ENCODE measurements at regions not wholly inside any gene's neighbourhood (a gene's known extent, or its start where the extent isn't known, plus 50 kb on each side); places are given as distances from the start of the nearest gene placed in this dataset.

DNA sequence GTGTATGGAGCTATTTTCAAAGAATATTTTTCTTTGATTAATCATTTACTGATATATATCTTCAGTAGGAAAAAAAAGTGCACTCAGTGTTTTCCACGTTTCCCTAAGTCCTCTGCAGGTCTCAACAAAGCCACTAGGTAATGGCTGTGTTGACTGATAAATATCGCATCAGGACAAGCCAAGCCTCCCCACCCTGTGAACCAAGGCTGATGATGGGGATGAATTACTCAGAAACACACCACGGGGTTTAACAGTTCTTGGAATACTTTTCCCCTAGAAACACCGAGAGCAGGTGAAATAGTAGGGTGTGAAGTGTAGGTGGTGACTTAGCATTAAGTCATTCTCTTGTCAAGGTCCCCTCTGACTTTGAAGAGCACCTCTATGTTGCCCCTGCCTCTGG, 423.5 kb upstream of the IGFBP3 start:
- TF ChIP-seq FOXP2 (optimal IDR thresholded peaks at IDR 0.05; ENCODE audit: borderline replicate concordance, extremely low read depth, extremely low read length, insufficient read depth) = no peak
- no peak for TF ChIP-seq POLR2AphosphoS5 (IDR thresholded peaks at IDR 0.05; ENCODE audit: low read depth, low read length)
- no peak for TF ChIP-seq TAF1 (IDR thresholded peaks at IDR 0.05; ENCODE audit: borderline replicate concordance, insufficient read depth, low read length)
- TF ChIP-seq, protein P1, sequence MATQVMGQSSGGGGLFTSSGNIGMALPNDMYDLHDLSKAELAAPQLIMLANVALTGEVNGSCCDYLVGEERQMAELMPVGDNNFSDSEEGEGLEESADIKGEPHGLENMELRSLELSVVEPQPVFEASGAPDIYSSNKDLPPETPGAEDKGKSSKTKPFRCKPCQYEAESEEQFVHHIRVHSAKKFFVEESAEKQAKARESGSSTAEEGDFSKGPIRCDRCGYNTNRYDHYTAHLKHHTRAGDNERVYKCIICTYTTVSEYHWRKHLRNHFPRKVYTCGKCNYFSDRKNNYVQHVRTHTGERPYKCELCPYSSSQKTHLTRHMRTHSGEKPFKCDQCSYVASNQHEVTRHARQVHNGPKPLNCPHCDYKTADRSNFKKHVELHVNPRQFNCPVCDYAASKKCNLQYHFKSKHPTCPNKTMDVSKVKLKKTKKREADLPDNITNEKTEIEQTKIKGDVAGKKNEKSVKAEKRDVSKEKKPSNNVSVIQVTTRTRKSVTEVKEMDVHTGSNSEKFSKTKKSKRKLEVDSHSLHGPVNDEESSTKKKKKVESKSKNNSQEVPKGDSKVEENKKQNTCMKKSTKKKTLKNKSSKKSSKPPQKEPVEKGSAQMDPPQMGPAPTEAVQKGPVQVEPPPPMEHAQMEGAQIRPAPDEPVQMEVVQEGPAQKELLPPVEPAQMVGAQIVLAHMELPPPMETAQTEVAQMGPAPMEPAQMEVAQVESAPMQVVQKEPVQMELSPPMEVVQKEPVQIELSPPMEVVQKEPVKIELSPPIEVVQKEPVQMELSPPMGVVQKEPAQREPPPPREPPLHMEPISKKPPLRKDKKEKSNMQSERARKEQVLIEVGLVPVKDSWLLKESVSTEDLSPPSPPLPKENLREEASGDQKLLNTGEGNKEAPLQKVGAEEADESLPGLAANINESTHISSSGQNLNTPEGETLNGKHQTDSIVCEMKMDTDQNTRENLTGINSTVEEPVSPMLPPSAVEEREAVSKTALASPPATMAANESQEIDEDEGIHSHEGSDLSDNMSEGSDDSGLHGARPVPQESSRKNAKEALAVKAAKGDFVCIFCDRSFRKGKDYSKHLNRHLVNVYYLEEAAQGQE (IDR thresholded peaks at IDR 0.05; ENCODE audit: insufficient read depth in 1 of 2, low read depth in 2 of 2, low read length in 2 of 2) = no peak
- no peak for TF ChIP-seq SIN3A (IDR thresholded peaks at IDR 0.05; ENCODE audit: borderline replicate concordance, insufficient read depth, low read length)
